Right atrium auricular region (tissue), 2 donors: ENCODE measurements at regions not wholly inside any gene's neighbourhood (a gene's known extent, or its start where the extent isn't known, plus 50 kb on each side); places are given as distances from the start of the nearest gene placed in this dataset.

Experiments used
- DNase-seq: peaks from one replicate; pipeline ENCODE4 v3.0.0-alpha.2; 2019; ENCODE audit warnings: low spot score
- H3K27ac ChIP-seq, 2 donors: fragments of 200-600 bp; sonication (generic); 1 replicate in 1 of 2; 2 replicates in 1 of 2; pipeline ENCODE4 v1.5.1; 2016 to 2019
- H3K27me3 ChIP-seq, 2 donors: fragments of 200-600 bp; sonication (generic); one replicate each; pipeline versions ENCODE4 v1.5.1 to v1.6.0; 2017 to 2019
- H3K36me3 ChIP-seq: fragments of 200-600 bp; sonication (generic); one replicate; pipeline ENCODE4 v1.5.1; 2016
- H3K4me1 ChIP-seq, 2 donors: fragments of 200-600 bp; sonication (generic); one replicate each; pipeline versions ENCODE4 v1.5.1 to v1.6.0; 2017 to 2019
- H3K4me3 ChIP-seq, 2 donors: fragments of 200-600 bp; sonication (generic); 1 replicate in 1 of 2; 2 replicates in 1 of 2; pipeline ENCODE4 v1.5.1; 2017 to 2019; ENCODE audit warnings: mild to moderate bottlenecking in 1 of 2, moderate library complexity in 1 of 2
- H3K9me3 ChIP-seq, 2 donors: fragments of 200-600 bp; sonication (generic); one replicate each; pipeline ENCODE4 v1.5.1; 2019
- TF ChIP-seq, protein P1 (sequence below), 2 donors: fragments of 200-600 bp; sonication (generic); IDR thresholded peaks; one replicate each; pipeline ENCODE4 v1.5.1; 2019; ENCODE audit warnings: antibody characterized with exemption in 2 of 2

DNA sequence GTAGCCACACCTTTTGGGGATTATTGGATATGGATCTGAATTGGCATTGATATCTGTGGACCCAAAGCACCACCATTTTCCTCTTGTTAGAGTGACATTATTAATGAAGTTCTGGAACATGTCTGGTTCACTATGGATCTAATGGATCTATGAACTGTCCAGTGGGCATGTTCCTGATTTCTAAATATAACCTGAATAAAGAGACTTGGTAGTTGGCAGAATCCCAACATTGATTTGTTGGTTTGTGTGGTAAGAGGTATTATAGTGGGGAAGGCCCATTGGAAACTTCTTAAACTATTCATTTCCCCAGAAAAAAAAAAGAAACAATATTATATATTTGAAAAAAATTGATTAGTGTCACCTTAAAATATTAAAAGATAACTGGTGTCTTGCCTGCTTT, 312.6 kb downstream of the HTR1B start:
- Histone ChIP-seq H3K4me1 (no peaks in the 10 kb centered on the region), H3K9me3 (no peaks in the 10 kb centered on the region), H3K27ac (no peak overlapping the region), H3K27me3 (no peaks in the 10 kb centered on the region), H3K36me3 (no peaks in the 10 kb centered on the region), H3K4me3 (no peak overlapping the region)
- DNase-seq: no peak
- TF ChIP-seq, protein P1, sequence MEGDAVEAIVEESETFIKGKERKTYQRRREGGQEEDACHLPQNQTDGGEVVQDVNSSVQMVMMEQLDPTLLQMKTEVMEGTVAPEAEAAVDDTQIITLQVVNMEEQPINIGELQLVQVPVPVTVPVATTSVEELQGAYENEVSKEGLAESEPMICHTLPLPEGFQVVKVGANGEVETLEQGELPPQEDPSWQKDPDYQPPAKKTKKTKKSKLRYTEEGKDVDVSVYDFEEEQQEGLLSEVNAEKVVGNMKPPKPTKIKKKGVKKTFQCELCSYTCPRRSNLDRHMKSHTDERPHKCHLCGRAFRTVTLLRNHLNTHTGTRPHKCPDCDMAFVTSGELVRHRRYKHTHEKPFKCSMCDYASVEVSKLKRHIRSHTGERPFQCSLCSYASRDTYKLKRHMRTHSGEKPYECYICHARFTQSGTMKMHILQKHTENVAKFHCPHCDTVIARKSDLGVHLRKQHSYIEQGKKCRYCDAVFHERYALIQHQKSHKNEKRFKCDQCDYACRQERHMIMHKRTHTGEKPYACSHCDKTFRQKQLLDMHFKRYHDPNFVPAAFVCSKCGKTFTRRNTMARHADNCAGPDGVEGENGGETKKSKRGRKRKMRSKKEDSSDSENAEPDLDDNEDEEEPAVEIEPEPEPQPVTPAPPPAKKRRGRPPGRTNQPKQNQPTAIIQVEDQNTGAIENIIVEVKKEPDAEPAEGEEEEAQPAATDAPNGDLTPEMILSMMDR (IDR thresholded peaks at IDR 0.05): no peak

- Histone ChIP-seq H3K9me3 (no peaks in the 10 kb centered on the region), H3K4me3 (no peak overlapping the region), H3K4me1 (no peaks in the 10 kb centered on the region), H3K36me3 (no peaks in the 10 kb centered on the region), H3K27ac (no peak overlapping the region), H3K27me3 (no peaks in the 10 kb centered on the region)
- no peak for DNase-seq
- TF ChIP-seq, protein P1 (IDR thresholded peaks at IDR 0.05): no peak
Measured at GRCh38 chr6:77145244-77145643, 318.0 kb downstream of the HTR1B start.

DNA sequence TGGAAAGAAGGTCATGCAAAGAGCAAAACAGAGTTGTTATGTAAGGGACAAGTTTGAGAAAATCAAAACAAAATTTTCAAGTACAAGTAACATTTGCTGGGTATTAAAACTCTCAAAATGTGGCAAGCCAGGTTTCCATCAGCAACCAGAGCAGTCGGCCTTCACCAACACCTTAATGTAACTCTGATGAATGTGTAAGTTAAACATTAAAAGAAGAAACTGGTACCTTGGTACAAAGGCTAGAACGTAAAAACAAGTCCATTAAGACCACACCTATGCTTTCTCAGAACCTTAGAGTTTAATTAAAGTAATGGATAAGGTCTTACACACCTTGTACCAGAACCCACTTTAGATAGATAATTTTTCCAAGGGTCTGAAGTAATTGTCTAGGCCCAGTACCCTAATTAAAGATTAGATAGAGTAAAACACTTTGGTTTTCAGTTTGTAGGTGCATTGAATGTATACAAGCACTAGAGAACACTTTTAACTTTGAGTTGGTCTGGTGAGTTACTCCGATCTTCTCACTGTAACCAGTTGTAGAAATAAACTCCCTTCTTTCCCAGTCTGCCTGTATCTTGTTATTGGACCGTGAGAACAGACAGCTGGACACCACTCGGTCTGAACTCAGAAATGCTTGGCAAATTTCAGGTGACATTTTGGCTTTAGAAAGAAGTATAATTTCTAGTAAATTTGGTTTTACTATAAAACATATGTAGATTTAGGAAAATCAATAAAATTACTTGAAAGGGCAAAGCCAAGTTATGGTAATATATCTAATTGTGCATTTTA, 319.4 kb downstream of the HTR1B start:
- Histone ChIP-seq H3K9me3 (no peaks in the 10 kb centered on the region), H3K4me3 (no peak overlapping the region), H3K27ac (no peak overlapping the region), H3K36me3 (no peaks in the 10 kb centered on the region), H3K27me3 (no peaks in the 10 kb centered on the region), H3K4me1 (no peaks in the 10 kb centered on the region)
- DNase-seq: no peak
- TF ChIP-seq, protein P1 (IDR thresholded peaks at IDR 0.05): no peak

- Histone ChIP-seq H3K9me3 (no peaks in the 10 kb centered on the region), H3K27ac (no peak overlapping the region), H3K27me3 (no peaks in the 10 kb centered on the region), H3K36me3 (no peaks in the 10 kb centered on the region), H3K4me3 (no peak overlapping the region), H3K4me1 (no peaks in the 10 kb centered on the region)
- DNase-seq: no peak
- TF ChIP-seq, protein P1 (IDR thresholded peaks at IDR 0.05): no peak
Measured at GRCh38 chr6:77136086-77136485, 327.2 kb downstream of the HTR1B start.

DNA sequence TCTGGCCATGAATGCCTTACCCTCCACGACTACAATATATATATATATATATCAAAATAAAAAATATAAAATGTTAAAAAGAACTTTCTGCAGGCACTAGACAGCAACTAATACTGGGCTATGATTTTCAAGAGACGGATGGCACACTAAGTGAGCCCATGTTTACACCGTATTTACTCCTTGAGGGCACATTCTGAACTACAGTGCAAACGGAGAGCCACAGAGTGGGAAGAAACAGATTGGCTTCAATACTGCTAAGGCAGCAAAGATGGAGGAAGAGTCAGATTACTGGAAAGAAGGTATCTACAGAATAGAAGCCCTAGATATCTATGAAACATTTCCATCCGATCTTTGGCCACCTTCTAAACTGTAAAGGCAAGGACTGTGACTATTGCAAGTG, 330.3 kb downstream of the HTR1B start:
- no peaks in the 10 kb centered on the region for H3K27me3 ChIP-seq
- no peaks in the 10 kb centered on the region for H3K4me1 ChIP-seq
- peaks cover 0 to 9% of the 10 kb centered on the region in 2 donors for H3K9me3 ChIP-seq
- no peak overlapping the region for H3K4me3 ChIP-seq
- TF ChIP-seq, protein P1 (IDR thresholded peaks at IDR 0.05): no peak
- DNase-seq: no peak
- no peaks in the 10 kb centered on the region for H3K36me3 ChIP-seq
- no peak overlapping the region for H3K27ac ChIP-seq

- Histone ChIP-seq H3K27ac (no peak overlapping the region), H3K36me3 (no peaks in the 10 kb centered on the region), H3K9me3 (peaks cover 0 to 16% of the 10 kb centered on the region in 2 donors), H3K27me3 (no peaks in the 10 kb centered on the region), H3K4me3 (no peak overlapping the region), H3K4me1 (no peaks in the 10 kb centered on the region)
- TF ChIP-seq, protein P1 (IDR thresholded peaks at IDR 0.05): no peak
- DNase-seq: no peak
Measured at GRCh38 chr6:77131426-77131825, 331.9 kb downstream of the HTR1B start.
